SU-DHL-6 (cell line): ENCODE measurements at regions not wholly inside any gene's neighbourhood (a gene's known extent, or its start where the extent isn't known, plus 50 kb on each side); places are given as distances from the start of the nearest gene placed in this dataset.

Experiments
- H2AFZ ChIP-seq: fragments of 200-600 bp; sonication (generic); 2 replicates; pipeline ENCODE4 v1.6.1; 2014; ENCODE audit warnings: low read depth, mild to moderate bottlenecking, moderate library complexity, mixed read lengths, antibody characterized with exemption, low read length; ENCODE audit not compliant: severe bottlenecking
- H3F3A ChIP-seq: fragments of 200-600 bp; shearing (Covaris generic); 2 replicates; pipeline ENCODE4 v1.6.0; 2016; ENCODE audit warnings: antibody characterized with exemption, mild to moderate bottlenecking; ENCODE audit not compliant: insufficient read depth
- H3K27ac ChIP-seq: fragments of 200-600 bp; sonication (generic); 2 replicates; pipeline ENCODE4 v1.5.1; 2016; ENCODE audit warnings: low read depth, mild to moderate bottlenecking, low read length, moderate library complexity, mixed read lengths
- H3K27me3 ChIP-seq: fragments of 200-600 bp; sonication (generic), shearing (Covaris generic); 2 replicates; pipeline ENCODE4 v1.6.0; 2014; ENCODE audit warnings: mild to moderate bottlenecking, low read length
- H3K36me3 ChIP-seq: fragments of 200-600 bp; sonication (generic); 2 replicates; pipeline ENCODE4 v1.6.1; 2014; ENCODE audit warnings: mild to moderate bottlenecking, low read length, mixed read lengths
- H3K4me2 ChIP-seq: fragments of 300-600, 200-600 bp; shearing (Covaris generic), sonication (generic); 2 replicates; pipeline ENCODE4 v1.6.0; 2014; ENCODE audit warnings: low read length, low read depth, mild to moderate bottlenecking; ENCODE audit not compliant: poor library complexity, severe bottlenecking
- H3K4me3 ChIP-seq: fragments of 200-600 bp; sonication (generic); 2 replicates; pipeline ENCODE4 v1.5.1; 2014; ENCODE audit warnings: antibody characterized with exemption, low read length, mild to moderate bottlenecking, mixed read lengths; ENCODE audit not compliant: insufficient read depth, poor library complexity, severe bottlenecking
- H3K79me2 ChIP-seq: fragments of 200-600 bp; sonication (generic); 2 replicates; pipeline ENCODE4 v1.6.1; 2014; ENCODE audit warnings: mild to moderate bottlenecking, low read length, moderate library complexity; ENCODE audit not compliant: insufficient read depth
- H3K9ac ChIP-seq: fragments of 200-600 bp; sonication (generic); 2 replicates; pipeline ENCODE4 v1.7.0; 2014; ENCODE audit warnings: mild to moderate bottlenecking, low read length
- H3K9me2 ChIP-seq: fragments of 200-600 bp; sonication (generic); replicated peaks from 2 replicates; pipeline ENCODE4 v1.6.1; 2014; ENCODE audit warnings: low read length; ENCODE audit not compliant: insufficient read depth
- H3K9me3 ChIP-seq: fragments of 200-600 bp; sonication (generic); 2 replicates; pipeline ENCODE4 v1.6.1; 2014; ENCODE audit warnings: low read length, mixed read lengths; ENCODE audit not compliant: insufficient read depth
- H4K20me1 ChIP-seq: fragments of 200-600 bp; sonication (generic); 2 replicates; pipeline ENCODE4 v1.6.1; 2014; ENCODE audit warnings: low read depth, mild to moderate bottlenecking, antibody characterized with exemption, low read length, moderate library complexity, mixed read lengths
- CTCF ChIP-seq: fragments of 200-600 bp; sonication (generic); IDR thresholded peaks from one replicate; pipeline ENCODE4 v1.5.1; 2017; ENCODE audit warnings: antibody characterized with exemption, mild to moderate bottlenecking, low read length, moderate library complexity; ENCODE audit not compliant: insufficient read depth, poor library complexity, severe bottlenecking
- EZH2phosphoT487 ChIP-seq: fragments of 200-600 bp; sonication (generic), shearing (Covaris generic); conservative IDR thresholded peaks from 2 replicates; pipeline ENCODE4 v1.6.1; 2018; ENCODE audit warnings: mild to moderate bottlenecking, antibody characterized with exemption, low read length, moderate library complexity, mixed read lengths

GRCh38 chr1:47680815-47681475 is 243.1 kb downstream of the FOXD2 start:
- H3K79me2 ChIP-seq = no peaks in the 10 kb centered on the region
- no peaks in the 10 kb centered on the region for H3K36me3 ChIP-seq
- no peaks in the 10 kb centered on the region for H3F3A ChIP-seq
- H3K4me2 ChIP-seq = no peak overlapping the region
- no peak overlapping the region for H2AFZ ChIP-seq
- H3K9me2 ChIP-seq = no peaks in the 10 kb centered on the region
- H4K20me1 ChIP-seq = no peaks in the 10 kb centered on the region
- H3K4me3 ChIP-seq = no peak overlapping the region
- no peaks in the 10 kb centered on the region for H3K27me3 ChIP-seq
- H3K9me3 ChIP-seq = no peaks in the 10 kb centered on the region
- no peak for TF ChIP-seq EZH2phosphoT487
- no peak for TF ChIP-seq CTCF
- no peak overlapping the region for H3K9ac ChIP-seq
- H3K27ac ChIP-seq = no peak overlapping the region

- H3K27me3 ChIP-seq = no peaks in the 10 kb centered on the region
- H2AFZ ChIP-seq = no peak overlapping the region
- TF ChIP-seq CTCF (no peak), EZH2phosphoT487 (no peak)
- H4K20me1 ChIP-seq = no peaks in the 10 kb centered on the region
- no peak overlapping the region for H3K27ac ChIP-seq
- H3K9ac ChIP-seq = no peak overlapping the region
- H3K4me2 ChIP-seq = no peak overlapping the region
- H3K9me2 ChIP-seq = no peaks in the 10 kb centered on the region
- H3K36me3 ChIP-seq = no peaks in the 10 kb centered on the region
- no peak overlapping the region for H3K4me3 ChIP-seq
- no peaks in the 10 kb centered on the region for H3K9me3 ChIP-seq
- H3F3A ChIP-seq = no peaks in the 10 kb centered on the region
- no peaks in the 10 kb centered on the region for H3K79me2 ChIP-seq
Observed at GRCh38 chr1:47681735-47682134, 243.9 kb downstream of the FOXD2 start.

GRCh38 chr1:47682198-47682597 is 244.4 kb downstream of the FOXD2 start:
- TF ChIP-seq CTCF = no peak
- TF ChIP-seq EZH2phosphoT487 = no peak
- no peak overlapping the region for H3K4me2 ChIP-seq
- H3K9ac ChIP-seq = no peak overlapping the region
- no peaks in the 10 kb centered on the region for H4K20me1 ChIP-seq
- H3K27me3 ChIP-seq = no peaks in the 10 kb centered on the region
- no peaks in the 10 kb centered on the region for H3K79me2 ChIP-seq
- H3K4me3 ChIP-seq = no peak overlapping the region
- no peak overlapping the region for H3K27ac ChIP-seq
- no peaks in the 10 kb centered on the region for H3K9me3 ChIP-seq
- H3F3A ChIP-seq = no peaks in the 10 kb centered on the region
- no peak overlapping the region for H2AFZ ChIP-seq
- H3K9me2 ChIP-seq = no peaks in the 10 kb centered on the region
- no peaks in the 10 kb centered on the region for H3K36me3 ChIP-seq
